Fibroblast of lung (primary cell): ENCODE measurements at regions not wholly inside any gene's neighbourhood (a gene's known extent, or its start where the extent isn't known, plus 50 kb on each side); places are given as distances from the start of the nearest gene placed in this dataset.

Source experiments
- EZH2 ChIP-seq: IDR thresholded peaks from 2 replicates; pipeline ENCODE4 v1.5.1; 2012; ENCODE audit warnings: low read length, control low read depth, mild to moderate bottlenecking; ENCODE audit errors: missing control alignments
- TF ChIP-seq, protein P1 (sequence below), 2 donors: IDR thresholded peaks in 1 of 2; conservative IDR thresholded peaks in 1 of 2; 1 replicate in 1 of 2; 2 replicates in 1 of 2; pipeline ENCODE4 v1.5.1; 2011 to 2012; ENCODE audit warnings: low read length in 2 of 2, control low read depth in 1 of 2, inconsistent platforms in 1 of 2, low read depth in 1 of 2, mild to moderate bottlenecking in 1 of 2

DNA sequence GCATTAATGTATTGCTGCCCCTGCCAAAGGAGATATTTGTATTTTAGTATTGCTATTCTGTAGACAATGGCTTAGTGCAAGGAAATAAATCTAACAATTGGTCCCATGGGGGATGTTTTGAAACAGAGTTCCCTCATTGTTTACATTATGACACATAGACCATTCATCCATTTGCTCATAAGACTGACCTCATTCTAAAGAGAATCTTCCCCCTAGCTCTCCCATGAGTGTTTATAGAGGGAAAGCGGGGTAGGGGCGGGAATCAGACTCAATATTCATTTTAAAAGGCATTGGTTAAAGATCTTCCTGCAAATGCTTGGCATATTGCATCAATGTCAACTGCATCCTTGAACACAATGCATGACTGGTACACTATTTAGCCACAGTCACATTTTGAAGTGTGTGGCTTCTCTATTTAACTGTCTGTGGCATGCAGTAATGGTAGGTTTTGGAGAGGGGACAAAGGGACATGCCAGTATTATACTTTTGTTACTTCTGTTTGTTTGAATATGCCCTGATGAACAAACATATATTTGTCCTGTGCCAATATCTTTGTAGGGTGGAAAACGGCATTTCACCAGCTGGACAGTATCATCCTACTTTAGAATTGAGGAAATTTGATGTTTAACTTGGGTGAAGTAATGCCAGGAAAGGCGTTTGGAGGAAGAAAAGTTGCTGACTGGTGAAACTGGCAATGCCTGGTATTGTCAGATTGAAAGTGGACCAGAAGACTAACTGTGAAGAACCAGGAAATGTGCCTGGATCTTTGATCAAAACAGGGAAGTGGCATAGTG, 84.1 kb upstream of the MEGF10 start:
- TF ChIP-seq, protein P1, sequence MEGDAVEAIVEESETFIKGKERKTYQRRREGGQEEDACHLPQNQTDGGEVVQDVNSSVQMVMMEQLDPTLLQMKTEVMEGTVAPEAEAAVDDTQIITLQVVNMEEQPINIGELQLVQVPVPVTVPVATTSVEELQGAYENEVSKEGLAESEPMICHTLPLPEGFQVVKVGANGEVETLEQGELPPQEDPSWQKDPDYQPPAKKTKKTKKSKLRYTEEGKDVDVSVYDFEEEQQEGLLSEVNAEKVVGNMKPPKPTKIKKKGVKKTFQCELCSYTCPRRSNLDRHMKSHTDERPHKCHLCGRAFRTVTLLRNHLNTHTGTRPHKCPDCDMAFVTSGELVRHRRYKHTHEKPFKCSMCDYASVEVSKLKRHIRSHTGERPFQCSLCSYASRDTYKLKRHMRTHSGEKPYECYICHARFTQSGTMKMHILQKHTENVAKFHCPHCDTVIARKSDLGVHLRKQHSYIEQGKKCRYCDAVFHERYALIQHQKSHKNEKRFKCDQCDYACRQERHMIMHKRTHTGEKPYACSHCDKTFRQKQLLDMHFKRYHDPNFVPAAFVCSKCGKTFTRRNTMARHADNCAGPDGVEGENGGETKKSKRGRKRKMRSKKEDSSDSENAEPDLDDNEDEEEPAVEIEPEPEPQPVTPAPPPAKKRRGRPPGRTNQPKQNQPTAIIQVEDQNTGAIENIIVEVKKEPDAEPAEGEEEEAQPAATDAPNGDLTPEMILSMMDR (conservative IDR thresholded peaks at IDR 0.05 in 1 of 2, IDR thresholded peaks at IDR 0.05 in 1 of 2; ENCODE audit: low read depth in 1 of 2, low read length in 2 of 2), result no peak
- TF ChIP-seq EZH2, result no peak
